ENCODE measurements at regions not wholly inside any gene's neighbourhood (a gene's known extent, or its start where the extent isn't known, plus 50 kb on each side); places are given as distances from the start of the nearest gene placed in this dataset.
"Not testable (repeated sequence)": the region's sequence is repeated elsewhere in the genome, so short reads cannot be mapped to it uniquely, and the experiment has no call there.

DNA sequence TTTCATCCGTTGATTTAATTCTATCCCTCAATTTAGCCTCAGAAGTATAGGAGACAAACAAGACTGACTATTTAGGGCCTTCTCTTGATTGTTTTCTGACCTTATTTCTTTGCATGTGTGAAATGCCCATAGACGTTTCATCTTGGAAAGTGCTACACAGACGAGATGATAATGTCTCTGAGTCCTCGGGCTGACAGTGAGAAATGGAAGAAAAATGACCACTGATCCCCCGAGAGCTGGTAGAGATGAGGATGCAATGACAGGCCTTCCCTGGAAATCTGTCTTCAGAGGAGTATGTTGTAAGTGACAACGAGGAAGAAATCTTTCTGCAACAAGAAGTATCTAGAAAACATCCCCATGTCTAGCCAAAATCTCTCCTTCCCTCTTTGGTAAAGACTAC, 522.9 kb downstream of the HAPSTR1 start:
- Histone ChIP-seq H2AFZ (ENCODE audit: low read length) (no peak overlapping the region), H3K9me3 (ENCODE audit: low read length) (no peaks in the 10 kb centered on the region), H3K9me2 (replicated peaks; ENCODE audit: insufficient read depth, low read length) (no peaks in the 10 kb centered on the region), H3K27me3 (ENCODE audit: low read length) (no peaks in the 10 kb centered on the region), H3K79me2 (ENCODE audit: low read length) (no peaks in the 10 kb centered on the region), H3K4me3 (ENCODE audit: low read length) (no peak overlapping the region), H3K27ac (ENCODE audit: low read length) (no peak overlapping the region), H3K36me3 (ENCODE audit: insufficient read depth, low read length) (no peaks in the 10 kb centered on the region), H4K20me1 (ENCODE audit: insufficient read depth, low read depth, low read length) (no peaks in the 10 kb centered on the region), H3K9ac (ENCODE audit: low read length) (no peak overlapping the region), H3K4me2 (ENCODE audit: low read depth, low read length, poor library complexity, severe bottlenecking) (no peak overlapping the region), H3K4me1 (ENCODE audit: low read length) (no peaks in the 10 kb centered on the region)
- no peak for DNase-seq

DNA sequence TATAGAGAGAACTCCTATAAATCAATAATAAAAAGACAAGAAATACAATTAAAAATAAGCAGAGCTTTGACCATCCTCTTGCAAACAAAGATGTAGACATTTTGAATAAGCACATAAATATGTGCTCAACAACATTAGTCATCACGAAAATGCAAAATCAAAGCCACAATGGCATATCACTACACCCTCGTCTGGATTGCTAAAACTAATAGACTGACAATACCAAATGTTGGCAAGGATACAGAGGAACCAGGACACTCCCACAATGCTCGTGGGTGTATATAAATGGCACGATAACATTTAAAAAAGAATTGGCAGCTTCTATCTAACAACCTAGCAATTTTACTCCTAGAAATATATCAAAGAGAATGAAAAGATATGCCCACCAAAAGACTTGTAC, 530.8 kb downstream of the HAPSTR1 start:
- H3K4me2 ChIP-seq (ENCODE audit: low read depth, low read length, poor library complexity, severe bottlenecking): no peak overlapping the region
- DNase-seq: no peak
- no peak overlapping the region for H3K4me3 ChIP-seq (ENCODE audit: low read length)

DNA sequence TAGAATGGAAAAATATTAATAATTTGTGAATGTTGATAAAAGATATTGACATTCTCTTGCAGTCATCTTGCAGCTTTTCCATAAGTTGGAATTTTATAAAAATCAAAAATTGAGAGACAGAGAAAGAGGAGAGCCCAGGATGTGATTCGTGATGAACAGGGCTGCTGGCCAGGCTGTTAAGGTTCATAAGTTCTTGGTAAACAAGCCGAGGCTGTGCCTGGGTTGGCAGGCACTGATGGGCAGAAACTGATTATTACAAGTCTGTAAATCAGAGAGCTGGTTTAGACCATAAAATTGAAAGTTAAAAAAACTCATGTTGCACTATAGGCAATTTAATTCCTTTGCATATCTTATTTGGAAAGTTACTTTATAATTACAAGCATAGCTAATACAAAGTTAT, 533.7 kb downstream of the HAPSTR1 start:
- Histone ChIP-seq H3K9ac (ENCODE audit: low read length) (no peak overlapping the region), H3K9me3 (ENCODE audit: low read length) (no peaks in the 10 kb centered on the region), H3K79me2 (ENCODE audit: low read length) (no peaks in the 10 kb centered on the region), H4K20me1 (ENCODE audit: insufficient read depth, low read depth, low read length) (no peaks in the 10 kb centered on the region), H3K4me2 (ENCODE audit: low read depth, low read length, poor library complexity, severe bottlenecking) (no peak overlapping the region), H3K27me3 (ENCODE audit: low read length) (no peaks in the 10 kb centered on the region), H3K36me3 (ENCODE audit: insufficient read depth, low read length) (no peaks in the 10 kb centered on the region), H2AFZ (ENCODE audit: low read length) (no peak overlapping the region), H3K4me1 (ENCODE audit: low read length) (no peaks in the 10 kb centered on the region), H3K27ac (ENCODE audit: low read length) (no peak overlapping the region), H3K9me2 (replicated peaks; ENCODE audit: insufficient read depth, low read length) (no peaks in the 10 kb centered on the region), H3K4me3 (ENCODE audit: low read length) (no peak overlapping the region)
- DNase-seq: no peak

More for the DNA sequence above, 530.8 kb downstream of the HAPSTR1 start:
- no peaks in the 10 kb centered on the region for H4K20me1 ChIP-seq (ENCODE audit: insufficient read depth, low read depth, low read length)
- no peak overlapping the region for H2AFZ ChIP-seq (ENCODE audit: low read length)
- no peaks in the 10 kb centered on the region for H3K4me1 ChIP-seq (ENCODE audit: low read length)
- no peaks in the 10 kb centered on the region for H3K36me3 ChIP-seq (ENCODE audit: insufficient read depth, low read length)
- H3K9me2 ChIP-seq (replicated peaks; ENCODE audit: insufficient read depth, low read length): no peaks in the 10 kb centered on the region
- no peaks in the 10 kb centered on the region for H3K27me3 ChIP-seq (ENCODE audit: low read length)
- H3K9ac ChIP-seq (ENCODE audit: low read length): no peak overlapping the region
- H3K79me2 ChIP-seq (ENCODE audit: low read length): no peaks in the 10 kb centered on the region
- H3K9me3 ChIP-seq (ENCODE audit: low read length): no peaks in the 10 kb centered on the region
- no peak overlapping the region for H3K27ac ChIP-seq (ENCODE audit: low read length)

DNA sequence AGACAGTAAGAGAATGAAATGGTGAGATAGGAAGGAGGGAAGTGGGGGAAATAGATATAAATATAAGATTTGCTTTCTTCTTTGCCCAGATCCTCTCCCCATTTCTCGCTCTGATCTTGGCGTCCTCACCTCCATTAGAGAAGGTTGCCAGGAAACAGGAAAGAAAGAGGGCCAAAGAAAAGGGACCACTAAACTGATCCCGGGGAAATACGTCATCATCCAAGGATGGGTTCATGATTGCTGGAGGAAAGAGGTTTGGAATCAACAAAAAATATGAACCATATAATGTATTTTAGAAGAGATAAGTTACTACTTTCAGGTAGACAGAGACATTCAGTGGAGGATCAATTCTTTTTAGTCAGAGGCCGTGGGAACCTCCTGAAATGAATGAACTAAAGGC, 536.0 kb downstream of the HAPSTR1 start:
- Histone ChIP-seq H3K4me2 (ENCODE audit: low read depth, low read length, poor library complexity, severe bottlenecking) (no peak overlapping the region), H3K27me3 (ENCODE audit: low read length) (no peaks in the 10 kb centered on the region), H3K9me3 (ENCODE audit: low read length) (no peaks in the 10 kb centered on the region), H3K27ac (ENCODE audit: low read length) (no peak overlapping the region), H2AFZ (ENCODE audit: low read length) (no peak overlapping the region), H3K4me1 (ENCODE audit: low read length) (no peaks in the 10 kb centered on the region), H3K4me3 (ENCODE audit: low read length) (no peak overlapping the region), H3K9ac (ENCODE audit: low read length) (no peak overlapping the region), H4K20me1 (ENCODE audit: insufficient read depth, low read depth, low read length) (no peaks in the 10 kb centered on the region), H3K9me2 (replicated peaks; ENCODE audit: insufficient read depth, low read length) (no peaks in the 10 kb centered on the region), H3K79me2 (ENCODE audit: low read length) (no peaks in the 10 kb centered on the region), H3K36me3 (ENCODE audit: insufficient read depth, low read length) (no peaks in the 10 kb centered on the region)
- DNase-seq: no peak

DNA sequence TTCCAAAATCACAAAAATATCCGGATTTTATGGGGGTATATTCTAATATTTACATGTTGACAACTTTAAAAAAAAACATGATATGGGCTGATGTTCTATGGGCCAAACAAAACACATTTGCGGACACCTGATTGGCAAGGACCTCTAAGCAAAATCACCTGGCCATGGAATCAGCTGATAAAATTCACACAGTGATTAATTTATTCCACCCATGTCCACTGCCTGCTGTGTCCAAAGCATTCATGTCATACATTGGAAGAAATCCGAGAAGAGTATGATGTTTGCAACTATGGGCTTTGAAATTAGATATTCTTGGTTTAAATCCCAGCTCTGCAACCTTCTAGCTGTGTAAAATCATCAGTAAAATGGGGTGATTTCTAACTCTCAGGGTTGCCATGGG, 538.7 kb downstream of the HAPSTR1 start:
- Histone ChIP-seq H3K9me2 (replicated peaks; ENCODE audit: insufficient read depth, low read length) (no peaks in the 10 kb centered on the region), H3K9ac (ENCODE audit: low read length) (no peak overlapping the region), H3K4me2 (ENCODE audit: low read depth, low read length, poor library complexity, severe bottlenecking) (no peak overlapping the region), H4K20me1 (ENCODE audit: insufficient read depth, low read depth, low read length) (no peaks in the 10 kb centered on the region), H3K36me3 (ENCODE audit: insufficient read depth, low read length) (no peaks in the 10 kb centered on the region), H3K9me3 (ENCODE audit: low read length) (no peaks in the 10 kb centered on the region), H3K4me3 (ENCODE audit: low read length) (no peak overlapping the region), H3K27me3 (ENCODE audit: low read length) (no peaks in the 10 kb centered on the region), H3K79me2 (ENCODE audit: low read length) (no peaks in the 10 kb centered on the region), H3K4me1 (ENCODE audit: low read length) (no peaks in the 10 kb centered on the region), H2AFZ (ENCODE audit: low read length) (no peak overlapping the region), H3K27ac (ENCODE audit: low read length) (no peak overlapping the region)
- no peak for DNase-seq

DNA sequence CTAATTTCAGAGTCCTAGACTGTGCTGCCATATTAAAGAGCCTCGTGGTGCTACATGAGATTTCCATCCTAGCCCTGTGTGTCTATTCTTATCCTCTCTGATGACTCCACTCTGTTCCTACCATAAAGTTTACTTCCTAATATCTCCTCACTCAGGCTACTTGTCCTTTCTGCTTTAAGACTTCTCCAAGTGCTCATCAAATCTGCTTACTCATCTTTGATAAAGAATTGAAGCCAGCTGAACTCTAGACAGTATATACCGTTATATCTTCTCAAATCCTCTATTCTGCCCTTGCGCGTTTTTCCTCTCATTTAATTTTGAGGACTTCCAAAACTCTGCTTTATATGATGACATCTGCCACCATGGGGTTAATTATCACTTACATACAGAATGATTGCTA, 539.5 kb downstream of the HAPSTR1 start:
- no peak overlapping the region for H2AFZ ChIP-seq (ENCODE audit: low read length)
- no peaks in the 10 kb centered on the region for H3K27me3 ChIP-seq (ENCODE audit: low read length)
- no peaks in the 10 kb centered on the region for H4K20me1 ChIP-seq (ENCODE audit: insufficient read depth, low read depth, low read length)
- no peak overlapping the region for H3K4me3 ChIP-seq (ENCODE audit: low read length)
- no peaks in the 10 kb centered on the region for H3K4me1 ChIP-seq (ENCODE audit: low read length)
- H3K9me3 ChIP-seq (ENCODE audit: low read length): no peaks in the 10 kb centered on the region
- H3K79me2 ChIP-seq (ENCODE audit: low read length): no peaks in the 10 kb centered on the region
- no peak overlapping the region for H3K4me2 ChIP-seq (ENCODE audit: low read depth, low read length, poor library complexity, severe bottlenecking)
- H3K36me3 ChIP-seq (ENCODE audit: insufficient read depth, low read length): no peaks in the 10 kb centered on the region
- no peaks in the 10 kb centered on the region for H3K9me2 ChIP-seq (replicated peaks; ENCODE audit: insufficient read depth, low read length)
- no peak overlapping the region for H3K9ac ChIP-seq (ENCODE audit: low read length)
- no peak overlapping the region for H3K27ac ChIP-seq (ENCODE audit: low read length)
- no peak for DNase-seq

DNA sequence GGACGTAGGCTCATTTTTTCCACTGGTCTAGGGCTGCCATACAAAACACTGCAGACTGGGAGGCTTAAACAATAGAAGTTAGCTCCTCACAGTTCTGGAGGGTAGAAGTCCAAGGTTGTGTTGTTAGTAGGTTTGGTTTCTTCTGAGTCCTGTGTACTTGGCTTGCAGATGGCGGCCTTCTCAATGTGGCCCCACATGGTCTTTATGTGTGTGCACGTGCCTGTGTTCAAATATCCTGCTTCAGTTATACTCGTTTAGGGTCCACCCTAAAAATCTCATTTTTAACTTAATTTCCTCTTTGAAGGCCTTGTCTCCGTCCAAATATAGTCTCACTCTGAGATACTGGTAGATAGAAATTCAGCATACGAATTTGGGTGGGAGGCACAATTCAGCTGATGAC, 542.4 kb downstream of the HAPSTR1 start:
- DNase-seq: no peak
- H3K4me2 ChIP-seq (ENCODE audit: low read depth, low read length, poor library complexity, severe bottlenecking): no peak overlapping the region
- H3K9ac ChIP-seq (ENCODE audit: low read length): no peak overlapping the region
- H3K27me3 ChIP-seq (ENCODE audit: low read length): no peaks in the 10 kb centered on the region
- H3K79me2 ChIP-seq (ENCODE audit: low read length): no peaks in the 10 kb centered on the region
- no peak overlapping the region for H3K4me3 ChIP-seq (ENCODE audit: low read length)
- no peak overlapping the region for H2AFZ ChIP-seq (ENCODE audit: low read length)
- H3K4me1 ChIP-seq (ENCODE audit: low read length): no peaks in the 10 kb centered on the region
- H3K27ac ChIP-seq (ENCODE audit: low read length): no peak overlapping the region
- H3K9me3 ChIP-seq (ENCODE audit: low read length): no peaks in the 10 kb centered on the region
- no peaks in the 10 kb centered on the region for H3K36me3 ChIP-seq (ENCODE audit: insufficient read depth, low read length)
- H4K20me1 ChIP-seq (ENCODE audit: insufficient read depth, low read depth, low read length): no peaks in the 10 kb centered on the region
- H3K9me2 ChIP-seq (replicated peaks; ENCODE audit: insufficient read depth, low read length): no peaks in the 10 kb centered on the region

DNA sequence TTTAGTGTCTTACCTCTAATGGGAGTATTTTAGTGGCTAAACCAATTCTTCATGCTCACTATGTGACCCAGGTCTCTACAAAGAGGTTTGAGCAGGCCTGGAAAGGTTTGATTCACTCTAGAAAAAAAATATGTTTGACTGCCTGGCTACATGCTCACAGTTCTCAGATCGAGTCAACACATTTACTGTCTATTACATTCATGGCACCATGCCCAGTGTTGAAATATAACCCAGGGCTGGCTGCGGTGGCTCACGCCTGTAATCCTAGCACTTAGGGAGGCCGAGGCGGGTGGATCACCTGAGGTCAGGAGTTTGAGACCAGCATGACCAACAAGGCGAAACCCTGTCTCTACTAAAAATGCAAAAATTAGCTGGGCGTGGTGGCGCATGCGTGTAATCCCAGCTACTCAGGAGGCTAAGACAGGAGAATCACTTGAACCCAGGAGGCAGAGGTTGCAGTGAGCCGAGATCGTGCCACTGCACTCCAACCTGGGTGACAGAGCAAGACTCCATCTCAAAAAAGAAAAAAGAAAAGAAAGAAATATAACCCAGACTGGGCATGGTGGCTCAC, 543.8 kb downstream of the HAPSTR1 start:
- not testable (repeated sequence) for H3K4me1 ChIP-seq (ENCODE audit: low read length); H3K27me3 ChIP-seq (ENCODE audit: low read length); H2AFZ ChIP-seq (ENCODE audit: low read length); H3K4me3 ChIP-seq (ENCODE audit: low read length); DNase-seq; H3K27ac ChIP-seq (ENCODE audit: low read length); H3K36me3 ChIP-seq (ENCODE audit: insufficient read depth, low read length); H3K79me2 ChIP-seq (ENCODE audit: low read length); H4K20me1 ChIP-seq (ENCODE audit: insufficient read depth, low read depth, low read length); H3K9me2 ChIP-seq (replicated peaks; ENCODE audit: insufficient read depth, low read length); H3K9ac ChIP-seq (ENCODE audit: low read length); H3K9me3 ChIP-seq (ENCODE audit: low read length); H3K4me2 ChIP-seq (ENCODE audit: low read depth, low read length, poor library complexity, severe bottlenecking)

DNA sequence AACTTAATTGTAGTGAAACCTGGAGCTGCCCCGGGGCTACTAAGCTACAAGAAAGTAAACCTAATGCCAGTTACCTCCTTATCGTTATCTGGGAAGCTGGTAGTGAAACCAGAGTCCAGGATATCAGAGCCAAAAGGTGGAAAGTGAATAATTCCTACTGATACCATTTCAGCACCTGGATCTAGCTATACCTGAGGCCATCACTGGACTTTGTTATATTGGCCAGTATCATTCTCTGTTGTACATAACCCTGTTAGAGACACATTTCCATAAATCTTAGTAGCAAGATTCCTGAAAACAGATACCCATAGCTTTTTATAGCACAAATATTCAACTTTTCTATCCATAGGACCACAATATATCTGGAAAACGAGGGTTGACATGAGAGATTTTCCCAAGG, 538.0 kb downstream of the GRIN2A start:
- Histone ChIP-seq H3K79me2 (ENCODE audit: low read length) (no peaks in the 10 kb centered on the region), H3K4me1 (ENCODE audit: low read length) (no peaks in the 10 kb centered on the region), H3K36me3 (ENCODE audit: insufficient read depth, low read length) (no peaks in the 10 kb centered on the region), H4K20me1 (ENCODE audit: insufficient read depth, low read depth, low read length) (no peaks in the 10 kb centered on the region), H3K4me2 (ENCODE audit: low read depth, low read length, poor library complexity, severe bottlenecking) (no peak overlapping the region), H2AFZ (ENCODE audit: low read length) (no peak overlapping the region), H3K9ac (ENCODE audit: low read length) (no peak overlapping the region), H3K9me3 (ENCODE audit: low read length) (no peaks in the 10 kb centered on the region), H3K27ac (ENCODE audit: low read length) (no peak overlapping the region), H3K4me3 (ENCODE audit: low read length) (no peak overlapping the region), H3K9me2 (replicated peaks; ENCODE audit: insufficient read depth, low read length) (no peaks in the 10 kb centered on the region), H3K27me3 (ENCODE audit: low read length) (no peaks in the 10 kb centered on the region)
- DNase-seq: no peak
